ENCODE measurements at regions not wholly inside any gene's neighbourhood (a gene's known extent, or its start where the extent isn't known, plus 50 kb on each side); places are given as distances from the start of the nearest gene placed in this dataset.
A peak's percentile ranks its signal among the peaks of the same experiment; 100 is the strongest.

DNA sequence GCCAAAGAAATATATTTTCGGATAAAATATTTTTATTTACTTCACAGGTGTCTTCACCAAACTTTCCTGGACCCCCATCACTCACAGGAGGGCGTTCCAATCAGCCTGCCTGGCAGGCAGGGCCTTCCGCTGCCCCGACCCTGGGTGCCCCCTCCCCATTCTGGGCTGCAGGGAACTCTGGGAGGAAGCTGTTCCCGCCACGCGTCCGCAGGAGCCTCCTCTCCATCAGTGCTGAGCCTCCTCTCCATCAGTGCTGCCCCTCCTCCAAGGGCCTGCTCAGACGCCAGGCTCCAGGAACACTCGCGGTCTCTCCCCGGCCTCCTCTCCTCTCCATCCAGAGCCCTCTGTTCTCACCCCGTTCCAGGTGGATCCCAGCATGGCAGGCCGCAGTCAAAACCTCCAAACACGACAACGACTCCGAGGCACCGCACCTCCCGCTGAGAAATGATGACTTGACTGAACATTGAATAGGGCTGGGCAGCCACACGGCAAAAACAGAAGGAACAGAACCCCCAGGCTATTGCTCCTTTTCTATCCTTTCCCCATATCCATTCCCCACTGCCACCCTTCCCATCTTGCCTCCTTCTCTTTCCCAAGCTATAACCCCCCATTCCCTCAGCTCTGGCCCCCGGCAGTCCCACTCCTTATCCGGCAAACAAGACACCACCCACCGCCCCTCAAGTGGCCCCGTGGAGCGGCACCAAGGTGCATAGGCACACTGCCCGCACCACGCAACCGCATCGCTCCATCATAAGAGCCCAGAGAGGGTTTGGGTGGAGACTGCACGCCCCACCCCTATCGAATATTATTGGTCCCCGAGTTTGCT is 268.6 kb upstream of the RAB6C start:
- no peaks in the 10 kb centered on the region for H3K9me3 ChIP-seq (ENCODE audit: control insufficient read depth, low read length)
- peaks cover 27% of the 10 kb centered on the region for H3K4me1 ChIP-seq (ENCODE audit: control insufficient read depth, insufficient read depth, low read length)
- no peak overlapping the region for H3K4me3 ChIP-seq (ENCODE audit: insufficient read depth, low read depth, low read length)
- no peak overlapping the region for H3K27ac ChIP-seq (ENCODE audit: insufficient read depth, low read depth, low read length, poor library complexity, severe bottlenecking)
- no peaks in the 10 kb centered on the region for H3K27me3 ChIP-seq (ENCODE audit: control insufficient read depth, insufficient read depth, low read length, poor library complexity, severe bottlenecking)
- WGBS, 2 experiments = 86 to 90% methylated on average over 32 of the region's 32 CpGs
- no peaks in the 10 kb centered on the region for H3K36me3 ChIP-seq (ENCODE audit: control insufficient read depth, insufficient read depth, low read length)

DNA sequence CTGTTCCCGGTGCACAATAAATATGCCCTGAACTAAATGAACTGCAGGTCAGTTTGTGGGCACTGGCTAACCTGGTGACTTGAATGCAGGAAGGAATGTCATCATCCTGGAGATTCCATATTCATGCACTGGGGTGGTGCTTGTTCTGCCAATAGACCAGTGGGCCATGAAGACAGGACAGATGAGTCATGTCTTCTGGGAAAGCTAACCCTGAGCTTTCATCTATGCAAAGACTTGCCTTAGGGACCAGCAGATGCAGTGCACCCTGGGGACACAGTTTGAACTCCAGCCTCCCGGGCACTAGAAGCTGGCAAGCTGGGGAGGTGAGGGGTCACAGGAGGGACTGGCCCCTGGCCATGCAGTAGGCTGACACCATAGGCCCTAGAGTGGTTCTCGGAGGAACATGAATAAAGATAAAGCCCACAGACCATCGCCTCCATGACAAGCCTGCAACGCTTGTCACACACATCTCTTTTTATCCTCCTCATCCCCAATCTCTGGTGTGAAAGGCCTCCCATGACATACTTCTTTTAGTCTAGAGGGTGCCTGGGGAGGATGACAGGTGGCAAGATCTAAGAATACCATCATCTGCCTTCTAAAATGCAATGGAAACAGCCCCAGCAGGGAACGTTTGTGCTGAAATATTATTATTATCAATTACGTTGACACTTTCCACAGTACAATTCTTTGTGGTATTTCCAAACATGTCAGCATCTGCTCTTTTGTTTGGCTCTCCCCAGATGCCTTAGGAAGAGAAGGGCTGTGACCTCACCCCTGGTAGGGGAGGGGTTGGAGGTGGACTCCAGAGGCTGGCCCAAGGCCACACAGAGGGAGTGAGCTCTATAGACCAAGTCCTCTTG is 267.4 kb upstream of the RAB6C start:
- H3K27ac ChIP-seq (ENCODE audit: insufficient read depth, low read depth, low read length, poor library complexity, severe bottlenecking) = peak overlapping the region; percentile 69
- no peaks in the 10 kb centered on the region for H3K27me3 ChIP-seq (ENCODE audit: control insufficient read depth, insufficient read depth, low read length, poor library complexity, severe bottlenecking)
- no peaks in the 10 kb centered on the region for H3K36me3 ChIP-seq (ENCODE audit: control insufficient read depth, insufficient read depth, low read length)
- WGBS, 2 experiments = 89 to 92% methylated on average over 5 to 7 of the region's 7 CpGs
- no peaks in the 10 kb centered on the region for H3K9me3 ChIP-seq (ENCODE audit: control insufficient read depth, low read length)
- peaks cover 27% of the 10 kb centered on the region for H3K4me1 ChIP-seq (ENCODE audit: control insufficient read depth, insufficient read depth, low read length)
- H3K4me3 ChIP-seq (ENCODE audit: insufficient read depth, low read depth, low read length) = no peak overlapping the region

DNA sequence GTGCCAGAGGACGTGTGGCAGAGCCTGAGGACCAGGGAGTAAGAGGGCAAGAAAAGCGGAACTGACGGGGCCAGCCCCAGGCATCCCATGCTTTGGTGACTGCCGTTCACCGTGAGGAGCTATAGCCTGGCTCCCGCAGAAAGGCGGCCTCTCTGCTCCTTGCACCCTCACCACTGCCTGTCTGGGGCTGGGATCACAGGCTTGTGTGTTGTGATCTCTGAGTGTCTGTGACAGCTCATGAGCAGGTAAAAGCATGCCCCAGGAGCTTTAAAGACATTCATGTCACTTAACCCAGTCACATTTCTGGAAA is 266.8 kb upstream of the RAB6C start:
- peaks cover 31% of the 10 kb centered on the region for H3K4me1 ChIP-seq (ENCODE audit: control insufficient read depth, insufficient read depth, low read length)
- H3K27ac ChIP-seq (ENCODE audit: insufficient read depth, low read depth, low read length, poor library complexity, severe bottlenecking) = peak overlapping the region; percentile 26
- H3K9me3 ChIP-seq (ENCODE audit: control insufficient read depth, low read length) = no peaks in the 10 kb centered on the region
- no peaks in the 10 kb centered on the region for H3K36me3 ChIP-seq (ENCODE audit: control insufficient read depth, insufficient read depth, low read length)
- H3K27me3 ChIP-seq (ENCODE audit: control insufficient read depth, insufficient read depth, low read length, poor library complexity, severe bottlenecking) = no peaks in the 10 kb centered on the region
- no peak overlapping the region for H3K4me3 ChIP-seq (ENCODE audit: insufficient read depth, low read depth, low read length)
- 87 to 90% methylated on average over 7 of the region's 7 CpGs for WGBS, 2 experiments

DNA sequence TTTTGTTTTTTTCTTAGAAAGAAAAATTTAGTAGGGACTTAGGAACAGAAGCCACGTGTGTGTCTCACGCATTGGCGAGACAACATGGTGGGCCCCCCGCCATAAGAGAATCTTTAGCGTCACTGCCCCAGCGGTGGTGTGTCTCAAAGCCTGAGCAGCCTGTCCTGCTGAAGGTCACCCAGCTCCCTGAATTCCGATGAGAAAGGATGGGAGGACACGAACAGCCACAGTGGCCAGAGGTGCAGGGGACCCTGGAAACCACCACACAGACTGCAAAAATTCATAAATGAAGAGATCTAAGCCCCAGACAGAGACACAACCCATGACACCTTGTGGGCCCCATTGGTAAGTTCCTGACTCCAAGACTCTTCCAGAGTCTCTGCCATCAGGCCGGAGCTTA is 266.1 kb upstream of the RAB6C start:
- Histone ChIP-seq H3K36me3 (ENCODE audit: control insufficient read depth, insufficient read depth, low read length) (no peaks in the 10 kb centered on the region), H3K9me3 (ENCODE audit: control insufficient read depth, low read length) (no peaks in the 10 kb centered on the region), H3K4me3 (ENCODE audit: insufficient read depth, low read depth, low read length) (no peak overlapping the region), H3K4me1 (ENCODE audit: control insufficient read depth, insufficient read depth, low read length) (peaks cover 34% of the 10 kb centered on the region), H3K27ac (ENCODE audit: insufficient read depth, low read depth, low read length, poor library complexity, severe bottlenecking) (no peak overlapping the region), H3K27me3 (ENCODE audit: control insufficient read depth, insufficient read depth, low read length, poor library complexity, severe bottlenecking) (no peaks in the 10 kb centered on the region)
- WGBS, 2 experiments = 82 to 85% methylated on average over 9 of the region's 9 CpGs

DNA sequence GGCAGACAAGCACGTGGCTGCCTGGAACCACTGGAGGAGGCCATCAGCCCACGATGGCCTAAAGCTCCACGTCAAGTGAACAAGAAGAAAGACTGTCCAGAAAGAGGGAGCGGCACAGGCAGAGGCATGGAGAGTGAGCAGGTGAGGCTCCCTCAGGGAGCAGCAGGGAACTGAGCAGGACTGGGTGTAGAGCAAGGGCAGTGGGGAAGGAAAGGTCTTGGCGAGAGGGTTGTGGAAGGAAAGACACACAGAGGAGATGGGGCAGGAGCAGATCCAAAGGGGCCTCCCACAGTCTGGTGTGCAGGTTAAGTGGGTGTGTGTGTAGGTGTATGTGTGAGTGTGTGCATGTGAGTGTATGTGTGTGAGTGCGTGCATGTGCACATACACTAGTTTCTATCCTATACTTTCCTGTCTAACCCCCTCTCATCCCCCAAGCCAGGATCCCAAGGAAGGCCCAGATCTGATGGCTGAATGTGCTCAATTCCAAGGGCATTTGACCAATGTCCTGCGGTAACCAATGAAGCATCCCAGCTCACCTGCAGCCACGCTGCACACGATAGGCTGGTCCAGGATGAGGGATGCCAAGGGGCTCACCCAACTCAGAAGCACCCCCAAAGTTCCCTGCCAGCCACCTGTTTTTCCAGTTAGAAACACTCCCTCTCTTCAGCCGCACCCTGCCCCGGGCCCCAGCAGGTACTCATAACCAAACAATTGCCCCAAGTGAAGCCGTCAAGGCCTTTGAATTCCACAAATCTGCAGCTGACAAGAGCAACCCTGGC is 262.5 kb upstream of the RAB6C start:
- Histone ChIP-seq H3K4me1 (ENCODE audit: control insufficient read depth, insufficient read depth, low read length) (peaks cover 13% of the 10 kb centered on the region), H3K4me3 (ENCODE audit: insufficient read depth, low read depth, low read length) (no peak overlapping the region), H3K27ac (ENCODE audit: insufficient read depth, low read depth, low read length, poor library complexity, severe bottlenecking) (no peak overlapping the region), H3K9me3 (ENCODE audit: control insufficient read depth, low read length) (no peaks in the 10 kb centered on the region), H3K36me3 (ENCODE audit: control insufficient read depth, insufficient read depth, low read length) (no peaks in the 10 kb centered on the region), H3K27me3 (ENCODE audit: control insufficient read depth, insufficient read depth, low read length, poor library complexity, severe bottlenecking) (no peaks in the 10 kb centered on the region)
- WGBS, 2 experiments = 82 to 88% methylated on average over 12 of the region's 12 CpGs

DNA sequence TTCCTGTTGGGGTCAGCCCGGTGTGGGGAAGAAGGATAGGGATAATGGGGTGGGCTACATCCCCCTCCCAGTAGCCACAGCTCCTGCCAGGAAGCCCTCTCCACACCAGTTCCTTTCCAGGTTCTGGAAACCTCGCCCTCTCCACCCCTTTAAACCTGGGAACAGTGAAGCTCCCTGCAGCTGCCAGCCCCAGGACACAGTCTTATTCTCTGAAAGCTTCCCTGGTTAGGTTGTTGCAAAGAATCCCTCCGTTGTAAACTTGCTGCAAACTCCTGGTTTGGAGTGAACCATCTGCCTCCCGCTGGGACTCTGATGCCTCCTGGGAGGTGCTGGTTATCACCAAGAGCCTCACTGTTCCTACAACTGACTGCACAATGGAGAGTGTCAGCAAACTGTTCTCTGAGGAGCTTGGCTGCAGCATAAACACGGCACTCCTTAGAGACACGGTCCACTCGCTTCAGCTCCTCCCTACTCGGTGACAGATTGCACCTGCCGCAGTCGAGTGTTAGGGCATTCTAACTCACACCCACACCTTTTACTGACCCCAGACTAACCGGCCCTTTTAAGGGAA is 261.8 kb upstream of the RAB6C start:
- WGBS, 2 experiments = 59 to 62% methylated on average over 11 of the region's 11 CpGs

DNA sequence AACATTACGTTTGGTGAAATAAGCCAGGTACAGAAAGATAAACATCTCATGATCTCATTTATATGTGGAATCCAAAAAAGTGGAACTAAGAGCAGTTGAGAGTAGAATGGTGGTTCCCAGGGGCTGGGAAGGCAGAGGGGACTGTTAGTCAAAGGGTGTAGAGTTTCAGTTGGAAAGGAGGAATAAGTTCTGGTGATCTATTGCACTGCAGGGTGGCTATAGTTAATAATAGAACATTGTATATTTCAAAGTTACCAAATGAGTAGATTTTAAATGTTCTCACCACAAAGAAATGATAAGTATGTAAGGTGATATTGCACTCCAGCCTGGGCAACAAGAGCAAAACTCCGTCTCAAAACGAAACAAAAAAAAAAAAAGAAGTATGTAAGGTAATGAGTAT is 260.1 kb upstream of the RAB6C start:
- Histone ChIP-seq H3K27ac (ENCODE audit: insufficient read depth, low read depth, low read length, poor library complexity, severe bottlenecking) (no peak overlapping the region), H3K9me3 (ENCODE audit: control insufficient read depth, low read length) (no peaks in the 10 kb centered on the region), H3K27me3 (ENCODE audit: control insufficient read depth, insufficient read depth, low read length, poor library complexity, severe bottlenecking) (no peaks in the 10 kb centered on the region), H3K4me1 (ENCODE audit: control insufficient read depth, insufficient read depth, low read length) (peaks cover 15% of the 10 kb centered on the region), H3K4me3 (ENCODE audit: insufficient read depth, low read depth, low read length) (no peak overlapping the region), H3K36me3 (ENCODE audit: control insufficient read depth, insufficient read depth, low read length) (no peaks in the 10 kb centered on the region)
- 92 to 94% methylated on average over 3 of the region's 3 CpGs for WGBS, 2 experiments

More for the DNA sequence above, 261.8 kb upstream of the RAB6C start:
- Histone ChIP-seq H3K27me3 (ENCODE audit: control insufficient read depth, insufficient read depth, low read length, poor library complexity, severe bottlenecking) (no peaks in the 10 kb centered on the region), H3K4me3 (ENCODE audit: insufficient read depth, low read depth, low read length) (no peak overlapping the region), H3K9me3 (ENCODE audit: control insufficient read depth, low read length) (no peaks in the 10 kb centered on the region), H3K27ac (ENCODE audit: insufficient read depth, low read depth, low read length, poor library complexity, severe bottlenecking) (no peak overlapping the region), H3K4me1 (ENCODE audit: control insufficient read depth, insufficient read depth, low read length) (peaks cover 13% of the 10 kb centered on the region), H3K36me3 (ENCODE audit: control insufficient read depth, insufficient read depth, low read length) (no peaks in the 10 kb centered on the region)

DNA sequence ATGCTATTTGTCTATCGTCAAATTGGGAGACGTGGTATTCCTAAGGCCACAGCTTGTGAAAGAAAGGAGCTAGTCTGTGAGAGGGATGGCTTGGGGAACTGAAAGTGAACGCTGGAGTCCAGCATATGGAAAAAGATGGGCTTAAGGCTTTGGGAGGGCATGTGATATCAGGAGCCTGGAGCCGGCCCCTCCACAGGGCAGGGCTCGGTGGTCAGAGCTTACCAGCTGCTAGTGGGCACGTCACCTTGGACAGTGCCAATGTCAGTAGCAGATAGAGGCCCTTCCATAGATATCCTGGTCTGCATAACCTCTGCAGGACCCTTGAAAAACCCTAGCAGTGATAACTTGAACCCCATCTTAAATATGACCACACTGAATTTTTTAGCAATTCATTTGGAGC is 259.1 kb upstream of the RAB6C start:
- Histone ChIP-seq H3K4me1 (ENCODE audit: control insufficient read depth, insufficient read depth, low read length) (peaks cover 15% of the 10 kb centered on the region), H3K27ac (ENCODE audit: insufficient read depth, low read depth, low read length, poor library complexity, severe bottlenecking) (no peak overlapping the region), H3K9me3 (ENCODE audit: control insufficient read depth, low read length) (no peaks in the 10 kb centered on the region), H3K27me3 (ENCODE audit: control insufficient read depth, insufficient read depth, low read length, poor library complexity, severe bottlenecking) (no peaks in the 10 kb centered on the region), H3K4me3 (ENCODE audit: insufficient read depth, low read depth, low read length) (no peak overlapping the region), H3K36me3 (ENCODE audit: control insufficient read depth, insufficient read depth, low read length) (no peaks in the 10 kb centered on the region)
- whole genome bisulfite sequencing, 2 experiments = 94 to 95% methylated on average over 6 of the region's 6 CpGs

DNA sequence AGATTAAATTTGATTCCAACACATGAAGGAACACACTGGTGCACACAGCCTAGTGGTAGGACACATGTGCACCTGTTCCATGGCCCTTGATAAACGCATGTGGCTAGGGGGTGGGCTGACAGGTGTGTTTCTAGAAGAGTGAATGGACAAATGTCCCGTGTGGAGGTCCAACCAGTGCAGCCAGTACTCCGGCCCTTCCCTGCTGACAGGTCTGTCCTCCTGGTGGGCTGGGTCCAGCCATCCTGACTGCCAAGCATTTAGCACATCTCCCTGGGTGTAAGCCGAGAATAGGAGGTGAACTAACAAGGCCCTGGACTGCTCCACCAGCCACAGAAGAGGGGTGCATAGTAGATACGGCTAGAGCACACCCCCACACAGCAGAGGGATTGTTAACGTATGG is 258.7 kb upstream of the RAB6C start:
- 84 to 93% methylated on average over 6 of the region's 6 CpGs for WGBS, 2 experiments
- Histone ChIP-seq H3K9me3 (ENCODE audit: control insufficient read depth, low read length) (no peaks in the 10 kb centered on the region), H3K27me3 (ENCODE audit: control insufficient read depth, insufficient read depth, low read length, poor library complexity, severe bottlenecking) (no peaks in the 10 kb centered on the region), H3K4me3 (ENCODE audit: insufficient read depth, low read depth, low read length) (no peak overlapping the region), H3K27ac (ENCODE audit: insufficient read depth, low read depth, low read length, poor library complexity, severe bottlenecking) (no peak overlapping the region), H3K36me3 (ENCODE audit: control insufficient read depth, insufficient read depth, low read length) (no peaks in the 10 kb centered on the region), H3K4me1 (ENCODE audit: control insufficient read depth, insufficient read depth, low read length) (peaks cover 15% of the 10 kb centered on the region)
